ELF-1 (cell line): ENCODE measurements at regions not wholly inside any gene's neighbourhood (a gene's known extent, or its start where the extent isn't known, plus 50 kb on each side); places are given as distances from the start of the nearest gene placed in this dataset.

Experiments used
- DNase-seq: peaks from one replicate; pipeline ENCODE4 v3.0.0-alpha.2; 2016; ENCODE audit warnings: low read depth, low spot score

- no peak for DNase-seq
Observed at GRCh38 chr6:105459049-105459448, 56.2 kb upstream of the PREP start.

- DNase-seq, result no peak
Observed at GRCh38 chr6:105458551-105458950, 55.7 kb upstream of the PREP start.

GRCh38 chr6:105458084-105458483 lies 55.2 kb upstream of the PREP start:
- no peak for DNase-seq

- no peak for DNase-seq
Observed at GRCh38 chr6:105453968-105454367, 51.1 kb upstream of the PREP start.

- no peak for DNase-seq
Observed at GRCh38 chr6:105452924-105453756, 50.3 kb upstream of the PREP start.
